ENCODE measurements at regions not wholly inside any gene's neighbourhood (a gene's known extent, or its start where the extent isn't known, plus 50 kb on each side); places are given as distances from the start of the nearest gene placed in this dataset.
"Not testable (repeated sequence)": the region's sequence is repeated elsewhere in the genome, so short reads cannot be mapped to it uniquely, and the experiment has no call there.

DNA sequence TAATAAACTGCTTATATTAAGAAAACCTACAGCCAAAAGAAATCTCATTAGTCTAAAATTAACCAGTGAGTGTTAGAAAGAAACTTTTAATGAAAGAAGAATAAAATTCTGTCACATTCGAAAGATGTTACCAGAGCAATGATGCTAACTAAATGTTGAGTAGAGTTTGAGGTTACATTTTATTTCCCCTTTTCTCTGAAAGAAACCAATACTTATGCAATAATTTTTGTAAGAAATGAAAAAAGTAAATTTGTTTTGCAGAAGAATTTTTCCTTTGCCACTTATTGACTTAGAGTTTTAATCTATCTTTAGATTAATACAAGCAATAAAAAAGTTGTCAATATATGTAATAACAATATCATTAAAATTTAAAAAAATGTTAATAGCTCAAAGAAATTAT lies 574.0 kb upstream of the GALNTL6 start:
- Histone ChIP-seq H3K36me3 (replicated peaks in 1 of 2; ENCODE audit: control extremely low read depth in 1 of 2, control insufficient read depth in 1 of 2, extremely low read depth in 1 of 2, insufficient read depth in 2 of 2, low read length in 1 of 2) (no peaks in the 10 kb centered on the region), H3K79me2 (ENCODE audit: control insufficient read depth, insufficient read depth, low read length) (no peaks in the 10 kb centered on the region), H2AFZ (ENCODE audit: insufficient read depth, low read depth, low read length, poor library complexity, severe bottlenecking) (no peak overlapping the region), H3K27me3 (replicated peaks in 1 of 4; ENCODE audit: control extremely low read depth in 1 of 4, control insufficient read depth in 3 of 4, insufficient read depth in 4 of 4, low read length in 3 of 4) (no peaks in the 10 kb centered on the region), H3K9me3 (ENCODE audit: control extremely low read depth in 1 of 3, control insufficient read depth in 2 of 3, insufficient read depth in 1 of 3, low read length in 2 of 3) (no peaks in the 10 kb centered on the region), H3K9ac (ENCODE audit: low read length) (no peak overlapping the region), H3K4me2 (replicated peaks; ENCODE audit: low read depth, low read length, poor library complexity, severe bottlenecking) (no peak overlapping the region), H3K4me3 (ENCODE audit: control extremely low read depth in 1 of 5, extremely low read depth in 1 of 5, insufficient read depth in 1 of 5, low read depth in 2 of 5, low read length in 4 of 5) (no peak overlapping the region), H3K4me1 (ENCODE audit: control insufficient read depth in 2 of 2, insufficient read depth in 2 of 2, low read length in 2 of 2) (no peaks in the 10 kb centered on the region), H3K27ac (ENCODE audit: low read length in 2 of 2) (no peak overlapping the region), H4K20me1 (ENCODE audit: control insufficient read depth, insufficient read depth, low read length, poor library complexity, severe bottlenecking) (no peaks in the 10 kb centered on the region)
- DNase-seq (no peak), ATAC-seq (ENCODE audit: low read depth) (no peak)
- no peaks in the 10 kb centered on the region for H3K9me3 Mint-ChIP-seq (ENCODE audit: insufficient read depth)
- no peak overlapping the region for H3K27ac Mint-ChIP-seq
- POLR2A ChIA-PET: no interaction called here
- no peak overlapping the region for H3K4me3 Mint-ChIP-seq
- no peaks in the 10 kb centered on the region for H3K4me1 Mint-ChIP-seq
- intact Hi-C loops (cut with micrococcal nuclease): no loop called here
- no peaks in the 10 kb centered on the region for H3K27me3 Mint-ChIP-seq
- CTCF ChIA-PET: no interaction called here
- WGBS (ENCODE audit: insufficient coverage): no CpG with 5 or more reads among the region's 1 CpG
- TF ChIP-seq, protein P1, sequence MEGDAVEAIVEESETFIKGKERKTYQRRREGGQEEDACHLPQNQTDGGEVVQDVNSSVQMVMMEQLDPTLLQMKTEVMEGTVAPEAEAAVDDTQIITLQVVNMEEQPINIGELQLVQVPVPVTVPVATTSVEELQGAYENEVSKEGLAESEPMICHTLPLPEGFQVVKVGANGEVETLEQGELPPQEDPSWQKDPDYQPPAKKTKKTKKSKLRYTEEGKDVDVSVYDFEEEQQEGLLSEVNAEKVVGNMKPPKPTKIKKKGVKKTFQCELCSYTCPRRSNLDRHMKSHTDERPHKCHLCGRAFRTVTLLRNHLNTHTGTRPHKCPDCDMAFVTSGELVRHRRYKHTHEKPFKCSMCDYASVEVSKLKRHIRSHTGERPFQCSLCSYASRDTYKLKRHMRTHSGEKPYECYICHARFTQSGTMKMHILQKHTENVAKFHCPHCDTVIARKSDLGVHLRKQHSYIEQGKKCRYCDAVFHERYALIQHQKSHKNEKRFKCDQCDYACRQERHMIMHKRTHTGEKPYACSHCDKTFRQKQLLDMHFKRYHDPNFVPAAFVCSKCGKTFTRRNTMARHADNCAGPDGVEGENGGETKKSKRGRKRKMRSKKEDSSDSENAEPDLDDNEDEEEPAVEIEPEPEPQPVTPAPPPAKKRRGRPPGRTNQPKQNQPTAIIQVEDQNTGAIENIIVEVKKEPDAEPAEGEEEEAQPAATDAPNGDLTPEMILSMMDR (IDR thresholded peaks at IDR 0.05): no peak
- no peak for TF ChIP-seq EZH2 (IDR thresholded peaks at IDR 0.05; ENCODE audit: borderline replicate concordance, insufficient read depth, low read depth, low read length, poor library complexity, severe bottlenecking)

DNA sequence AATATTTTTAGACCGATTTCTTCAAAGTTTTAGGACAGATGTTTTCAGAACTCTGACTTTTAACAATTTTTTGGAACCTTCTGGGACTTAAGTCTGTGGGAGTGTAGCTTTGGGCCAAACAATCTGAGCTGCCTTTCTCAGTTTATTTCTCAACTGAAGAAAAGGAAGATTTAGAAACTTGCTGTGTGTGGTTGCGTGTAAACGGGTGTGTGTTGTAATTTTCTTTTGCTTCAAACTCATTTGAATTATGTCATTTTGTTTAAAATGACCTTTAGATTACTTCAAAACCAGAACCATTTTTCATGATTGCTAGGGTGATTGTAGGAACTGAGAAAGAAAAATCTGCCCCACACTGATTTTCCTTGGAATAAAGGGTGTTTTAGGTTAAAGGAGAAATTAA lies 577.7 kb upstream of the GALNTL6 start:
- Histone ChIP-seq H3K9me3 (ENCODE audit: control extremely low read depth in 1 of 3, control insufficient read depth in 2 of 3, insufficient read depth in 1 of 3, low read length in 2 of 3) (no peaks in the 10 kb centered on the region), H3K79me2 (ENCODE audit: control insufficient read depth, insufficient read depth, low read length) (no peaks in the 10 kb centered on the region), H3K4me3 (ENCODE audit: control extremely low read depth in 1 of 5, extremely low read depth in 1 of 5, insufficient read depth in 1 of 5, low read depth in 2 of 5, low read length in 4 of 5) (no peak overlapping the region), H3K9ac (ENCODE audit: low read length) (no peak overlapping the region), H3K4me2 (replicated peaks; ENCODE audit: low read depth, low read length, poor library complexity, severe bottlenecking) (no peak overlapping the region), H3K27me3 (replicated peaks in 1 of 4; ENCODE audit: control extremely low read depth in 1 of 4, control insufficient read depth in 3 of 4, insufficient read depth in 4 of 4, low read length in 3 of 4) (no peaks in the 10 kb centered on the region), H3K4me1 (ENCODE audit: control insufficient read depth in 2 of 2, insufficient read depth in 2 of 2, low read length in 2 of 2) (no peaks in the 10 kb centered on the region), H3K36me3 (replicated peaks in 1 of 2; ENCODE audit: control extremely low read depth in 1 of 2, control insufficient read depth in 1 of 2, extremely low read depth in 1 of 2, insufficient read depth in 2 of 2, low read length in 1 of 2) (no peaks in the 10 kb centered on the region), H3K27ac (ENCODE audit: low read length in 2 of 2) (no peak overlapping the region), H2AFZ (ENCODE audit: insufficient read depth, low read depth, low read length, poor library complexity, severe bottlenecking) (no peak overlapping the region), H4K20me1 (ENCODE audit: control insufficient read depth, insufficient read depth, low read length, poor library complexity, severe bottlenecking) (no peaks in the 10 kb centered on the region)
- ChIA-PET CTCF (no interaction called here), POLR2A (no interaction called here)
- intact Hi-C loops (cut with micrococcal nuclease): no loop called here
- WGBS (ENCODE audit: insufficient coverage): no CpG with 5 or more reads among the region's 3 CpGs
- ATAC-seq (ENCODE audit: low read depth) (no peak), DNase-seq (no peak)
- TF ChIP-seq EZH2 (IDR thresholded peaks at IDR 0.05; ENCODE audit: borderline replicate concordance, insufficient read depth, low read depth, low read length, poor library complexity, severe bottlenecking): no peak
- TF ChIP-seq, protein P1 (IDR thresholded peaks at IDR 0.05): no peak
- Mint-ChIP-seq H3K27me3 (no peaks in the 10 kb centered on the region), H3K4me3 (no peak overlapping the region), H3K4me1 (no peaks in the 10 kb centered on the region), H3K9me3 (ENCODE audit: insufficient read depth) (no peaks in the 10 kb centered on the region), H3K27ac (no peak overlapping the region)

DNA sequence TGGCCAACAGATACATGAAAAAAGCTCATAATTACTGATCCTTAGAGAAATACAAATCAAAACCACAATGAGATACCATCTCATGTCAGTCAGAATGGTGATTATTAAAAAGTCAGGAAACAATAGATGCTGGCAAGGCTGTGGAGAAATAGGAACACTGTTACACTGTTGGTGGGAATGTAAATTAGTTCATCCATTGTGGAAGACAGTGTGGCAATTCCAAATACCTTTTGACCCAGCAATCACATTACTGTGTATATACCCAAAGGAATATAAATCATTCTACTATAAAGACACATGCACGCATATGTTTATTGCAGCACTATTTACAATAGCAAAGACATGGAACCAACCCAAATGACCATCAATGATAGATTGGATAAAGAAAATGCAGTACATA lies 583.9 kb upstream of the GALNTL6 start:
- ATAC-seq (ENCODE audit: low read depth); H3K27ac Mint-ChIP-seq; POLR2A ChIA-PET: not testable (repeated sequence)

More for the DNA sequence above, 583.9 kb upstream of the GALNTL6 start:
- intact Hi-C loops (cut with micrococcal nuclease); H3K9me3 Mint-ChIP-seq (ENCODE audit: insufficient read depth); H3K27me3 ChIP-seq (replicated peaks in 1 of 4; ENCODE audit: control extremely low read depth in 1 of 4, control insufficient read depth in 3 of 4, insufficient read depth in 4 of 4, low read length in 3 of 4); H2AFZ ChIP-seq (ENCODE audit: insufficient read depth, low read depth, low read length, poor library complexity, severe bottlenecking); H3K9ac ChIP-seq (ENCODE audit: low read length); H3K4me3 Mint-ChIP-seq; H3K4me1 ChIP-seq (ENCODE audit: control insufficient read depth in 2 of 2, insufficient read depth in 2 of 2, low read length in 2 of 2); H3K27me3 Mint-ChIP-seq; H3K4me2 ChIP-seq (replicated peaks; ENCODE audit: low read depth, low read length, poor library complexity, severe bottlenecking); H3K27ac ChIP-seq (ENCODE audit: low read length in 2 of 2); CTCF ChIA-PET; DNase-seq; H3K4me3 ChIP-seq (ENCODE audit: control extremely low read depth in 1 of 5, extremely low read depth in 1 of 5, insufficient read depth in 1 of 5, low read depth in 2 of 5, low read length in 4 of 5); H3K79me2 ChIP-seq (ENCODE audit: control insufficient read depth, insufficient read depth, low read length); H4K20me1 ChIP-seq (ENCODE audit: control insufficient read depth, insufficient read depth, low read length, poor library complexity, severe bottlenecking); H3K36me3 ChIP-seq (replicated peaks in 1 of 2; ENCODE audit: control extremely low read depth in 1 of 2, control insufficient read depth in 1 of 2, extremely low read depth in 1 of 2, insufficient read depth in 2 of 2, low read length in 1 of 2); H3K4me1 Mint-ChIP-seq; H3K9me3 ChIP-seq (ENCODE audit: control extremely low read depth in 1 of 3, control insufficient read depth in 2 of 3, insufficient read depth in 1 of 3, low read length in 2 of 3): not testable (repeated sequence)
- no CpG with 5 or more reads among the region's 1 CpG for WGBS (ENCODE audit: insufficient coverage)
